ENCODE measurements at regions not wholly inside any gene's neighbourhood (a gene's known extent, or its start where the extent isn't known, plus 50 kb on each side); places are given as distances from the start of the nearest gene placed in this dataset.
"Not testable (repeated sequence)": the region's sequence is repeated elsewhere in the genome, so short reads cannot be mapped to it uniquely, and the experiment has no call there.

GRCh38 chr7:69311489-69311888 lies 286.8 kb upstream of the AUTS2 start:
- H2AFZ ChIP-seq (ENCODE audit: low read length) = no peak overlapping the region
- no peak overlapping the region for H3K9ac ChIP-seq (replicated peaks in 1 of 4; ENCODE audit: extremely low read depth in 1 of 4, low read depth in 3 of 4, low read length in 3 of 4)
- no peaks in the 10 kb centered on the region for H3K23me2 ChIP-seq (ENCODE audit: low read depth, low read length)
- H2AK5ac ChIP-seq (ENCODE audit: low read depth, low read length) = no peak overlapping the region
- no peak overlapping the region for H3K4ac ChIP-seq (replicated peaks; ENCODE audit: insufficient read length, low read depth, low read length)
- H3K9me3 ChIP-seq (ENCODE audit: insufficient read depth in 2 of 2, low read depth in 1 of 2, low read length in 1 of 2) = peaks cover 0 to 2% of the 10 kb centered on the region in 2 experiments; a peak in 2 of 4 replicates
- WGBS, 2 experiments (ENCODE audit: extremely low coverage in 1 of 2, insufficient coverage in 1 of 2, insufficient read length in 1 of 2, insufficient replicate concordance in 2 of 2, low coverage in 1 of 2, low lambda C conversion rate in 2 of 2, missing lambda C conversion rate in 1 of 2) = 88% methylated on average over 1 of the region's 1 CpG; no CpG with 5 or more reads in 1 of the 2 experiments
- H4K5ac ChIP-seq (ENCODE audit: insufficient read length, low read depth, low read length) = no peak overlapping the region
- H3K56ac ChIP-seq (replicated peaks; ENCODE audit: insufficient read length, low read depth, low read length) = no peak overlapping the region
- CTCF ChIA-PET (ENCODE audit: partially characterized antibody) = no interaction called here
- DNase-seq (ENCODE audit: low read depth in 1 of 2, low spot score in 2 of 2) = no peak
- no peak overlapping the region for H3K23ac ChIP-seq (ENCODE audit: insufficient read length)
- H3K14ac ChIP-seq (ENCODE audit: insufficient read length) = no peak overlapping the region
- no peak overlapping the region for H3K4me3 ChIP-seq (ENCODE audit: extremely low read depth in 1 of 4, insufficient read depth in 2 of 4, low read depth in 3 of 4, low read length in 4 of 4)
- H4K20me1 ChIP-seq (replicated peaks in 1 of 2; ENCODE audit: control insufficient read depth in 1 of 2, insufficient read depth in 2 of 2, low read length in 2 of 2) = peaks cover 0 to 1% of the 10 kb centered on the region in 2 experiments
- H3K27me3 ChIP-seq (replicated peaks in 1 of 4; ENCODE audit: control insufficient read depth in 3 of 4, extremely low read depth in 1 of 4, insufficient read depth in 3 of 4, low read length in 3 of 4) = peaks cover 0 to 1% (median 0%) of the 10 kb centered on the region in 4 experiments; a peak in 1 of 7 replicates
- H4K8ac ChIP-seq (ENCODE audit: extremely low read depth, insufficient read depth, low read length) = no peak overlapping the region
- H2BK5ac ChIP-seq (ENCODE audit: low read depth, low read length) = no peak overlapping the region
- no peak overlapping the region for H3K18ac ChIP-seq (ENCODE audit: extremely low read depth, low read length)
- H2BK15ac ChIP-seq (ENCODE audit: low read length) = no peak overlapping the region
- no peaks in the 10 kb centered on the region for H3K36me3 ChIP-seq (ENCODE audit: control insufficient read depth in 2 of 4, insufficient read depth in 4 of 4, low read length in 3 of 4)
- H3K79me1 ChIP-seq (ENCODE audit: low read depth, low read length) = no peaks in the 10 kb centered on the region; the same call in 1 of the 2 replicates
- H2BK120ac ChIP-seq (replicated peaks; ENCODE audit: low read depth, low read length) = no peak overlapping the region
- no peak overlapping the region for H2BK20ac ChIP-seq (ENCODE audit: low read length)
- H4K91ac ChIP-seq (replicated peaks; ENCODE audit: insufficient read length, low read length) = no peak overlapping the region
- H3K4me2 ChIP-seq (ENCODE audit: insufficient read depth in 1 of 2, low read depth in 2 of 2, low read length in 2 of 2) = no peak overlapping the region
- TF ChIP-seq NRF1 (IDR thresholded peaks at IDR 0.05; ENCODE audit: low read depth, low read length) (no peak), MAFK (IDR thresholded peaks at IDR 0.05; ENCODE audit: low read depth, low read length) (peak; percentile 54; the same call in 1 of the 2 replicates)
- H3K79me2 ChIP-seq (ENCODE audit: control insufficient read depth in 1 of 2, insufficient read depth in 2 of 2, low read length in 2 of 2) = no peaks in the 10 kb centered on the region
- FAIRE-seq = no peak
- no peaks in the 10 kb centered on the region; a peak in 1 of 7 replicates for H3K4me1 ChIP-seq (replicated peaks in 1 of 4; ENCODE audit: control insufficient read depth in 3 of 4, insufficient read depth in 4 of 4, low read length in 3 of 4)
- no peak overlapping the region for H3K27ac ChIP-seq (ENCODE audit: low read depth, low read length)
- H2BK12ac ChIP-seq (ENCODE audit: low read depth, low read length) = no peak overlapping the region
- POLR2A ChIA-PET (ENCODE audit: partially characterized antibody) = no interaction called here

- H2BK5ac ChIP-seq (ENCODE audit: low read depth, low read length); H3K9ac ChIP-seq (replicated peaks in 1 of 4; ENCODE audit: extremely low read depth in 1 of 4, low read depth in 3 of 4, low read length in 3 of 4); H3K4me2 ChIP-seq (ENCODE audit: insufficient read depth in 1 of 2, low read depth in 2 of 2, low read length in 2 of 2); H3K79me2 ChIP-seq (ENCODE audit: control insufficient read depth in 1 of 2, insufficient read depth in 2 of 2, low read length in 2 of 2); FAIRE-seq; H3K23me2 ChIP-seq (ENCODE audit: low read depth, low read length); H4K91ac ChIP-seq (replicated peaks; ENCODE audit: insufficient read length, low read length); H3K4me3 ChIP-seq (ENCODE audit: extremely low read depth in 1 of 4, insufficient read depth in 2 of 4, low read depth in 3 of 4, low read length in 4 of 4); H2BK15ac ChIP-seq (ENCODE audit: low read length); H2BK120ac ChIP-seq (replicated peaks; ENCODE audit: low read depth, low read length); H3K23ac ChIP-seq (ENCODE audit: insufficient read length); H2BK20ac ChIP-seq (ENCODE audit: low read length); CTCF ChIA-PET (ENCODE audit: partially characterized antibody); DNase-seq (ENCODE audit: low read depth in 1 of 2, low spot score in 2 of 2); H2AK5ac ChIP-seq (ENCODE audit: low read depth, low read length); H3K9me3 ChIP-seq (ENCODE audit: insufficient read depth in 2 of 2, low read depth in 1 of 2, low read length in 1 of 2); H2AFZ ChIP-seq (ENCODE audit: low read length); H3K27me3 ChIP-seq (replicated peaks in 1 of 4; ENCODE audit: control insufficient read depth in 3 of 4, extremely low read depth in 1 of 4, insufficient read depth in 3 of 4, low read length in 3 of 4); H3K79me1 ChIP-seq (ENCODE audit: low read depth, low read length); H3K4me1 ChIP-seq (replicated peaks in 1 of 4; ENCODE audit: control insufficient read depth in 3 of 4, insufficient read depth in 4 of 4, low read length in 3 of 4); H2BK12ac ChIP-seq (ENCODE audit: low read depth, low read length); H4K20me1 ChIP-seq (replicated peaks in 1 of 2; ENCODE audit: control insufficient read depth in 1 of 2, insufficient read depth in 2 of 2, low read length in 2 of 2); H3K56ac ChIP-seq (replicated peaks; ENCODE audit: insufficient read length, low read depth, low read length); H4K8ac ChIP-seq (ENCODE audit: extremely low read depth, insufficient read depth, low read length); H3K18ac ChIP-seq (ENCODE audit: extremely low read depth, low read length); H3K36me3 ChIP-seq (ENCODE audit: control insufficient read depth in 2 of 4, insufficient read depth in 4 of 4, low read length in 3 of 4); H4K5ac ChIP-seq (ENCODE audit: insufficient read length, low read depth, low read length); H3K4ac ChIP-seq (replicated peaks; ENCODE audit: insufficient read length, low read depth, low read length); POLR2A ChIA-PET (ENCODE audit: partially characterized antibody); H3K14ac ChIP-seq (ENCODE audit: insufficient read length); H3K27ac ChIP-seq (ENCODE audit: low read depth, low read length): not testable (repeated sequence)
- 93% methylated on average over 4 of the region's 4 CpGs; no CpG with 5 or more reads in 1 of the 2 experiments for WGBS, 2 experiments (ENCODE audit: extremely low coverage in 1 of 2, insufficient coverage in 1 of 2, insufficient read length in 1 of 2, insufficient replicate concordance in 2 of 2, low coverage in 1 of 2, low lambda C conversion rate in 2 of 2, missing lambda C conversion rate in 1 of 2)
Measured at GRCh38 chr7:69313852-69314251, 284.4 kb upstream of the AUTS2 start.

Data from H1 (cell line).